ENCODE measurements at regions not wholly inside any gene's neighbourhood (a gene's known extent, or its start where the extent isn't known, plus 50 kb on each side); places are given as distances from the start of the nearest gene placed in this dataset.
"Not testable (repeated sequence)": the region's sequence is repeated elsewhere in the genome, so short reads cannot be mapped to it uniquely, and the experiment has no call there.

DNA sequence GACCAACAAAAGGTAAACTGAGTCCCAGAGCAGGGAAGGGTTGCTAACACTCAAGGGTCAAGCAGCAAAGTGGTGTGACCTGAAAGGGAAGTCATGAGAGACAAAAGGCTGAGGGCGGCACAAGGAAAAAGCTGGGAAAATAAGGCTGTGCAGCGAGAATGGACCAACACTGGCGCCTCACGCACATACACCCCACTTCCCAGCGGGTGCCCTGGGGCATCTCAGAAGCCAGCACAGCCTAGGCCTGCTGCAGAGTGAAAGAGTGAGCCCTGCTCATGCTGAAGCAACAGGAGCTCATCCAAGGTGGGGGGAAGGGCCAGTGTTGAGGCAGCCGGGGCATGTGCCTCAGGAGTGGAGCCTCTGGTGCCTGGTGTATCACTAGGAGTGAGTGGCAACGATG, 229.8 kb downstream of the SPATA31A1 start:
- TF ChIP-seq, protein P1, sequence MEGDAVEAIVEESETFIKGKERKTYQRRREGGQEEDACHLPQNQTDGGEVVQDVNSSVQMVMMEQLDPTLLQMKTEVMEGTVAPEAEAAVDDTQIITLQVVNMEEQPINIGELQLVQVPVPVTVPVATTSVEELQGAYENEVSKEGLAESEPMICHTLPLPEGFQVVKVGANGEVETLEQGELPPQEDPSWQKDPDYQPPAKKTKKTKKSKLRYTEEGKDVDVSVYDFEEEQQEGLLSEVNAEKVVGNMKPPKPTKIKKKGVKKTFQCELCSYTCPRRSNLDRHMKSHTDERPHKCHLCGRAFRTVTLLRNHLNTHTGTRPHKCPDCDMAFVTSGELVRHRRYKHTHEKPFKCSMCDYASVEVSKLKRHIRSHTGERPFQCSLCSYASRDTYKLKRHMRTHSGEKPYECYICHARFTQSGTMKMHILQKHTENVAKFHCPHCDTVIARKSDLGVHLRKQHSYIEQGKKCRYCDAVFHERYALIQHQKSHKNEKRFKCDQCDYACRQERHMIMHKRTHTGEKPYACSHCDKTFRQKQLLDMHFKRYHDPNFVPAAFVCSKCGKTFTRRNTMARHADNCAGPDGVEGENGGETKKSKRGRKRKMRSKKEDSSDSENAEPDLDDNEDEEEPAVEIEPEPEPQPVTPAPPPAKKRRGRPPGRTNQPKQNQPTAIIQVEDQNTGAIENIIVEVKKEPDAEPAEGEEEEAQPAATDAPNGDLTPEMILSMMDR (IDR thresholded peaks at IDR 0.05), result not testable (repeated sequence)
- not testable (repeated sequence) for TF ChIP-seq POLR2AphosphoS5 (IDR thresholded peaks at IDR 0.05; ENCODE audit: low read depth, low read length)
